GM18498 (cell line): ENCODE measurements at regions not wholly inside any gene's neighbourhood (a gene's known extent, or its start where the extent isn't known, plus 50 kb on each side); places are given as distances from the start of the nearest gene placed in this dataset.
"Not testable (repeated sequence)": the region's sequence is repeated elsewhere in the genome, so short reads cannot be mapped to it uniquely, and the experiment has no call there.

Experiments
- ATAC-seq: cut with Tn5 transposase; IDR thresholded peaks from one replicate; pipeline ENCODE4 v1.9.1; 2021; ENCODE audit warnings: mild to moderate bottlenecking, moderate library complexity; ENCODE audit not compliant: unreplicated experiment

GRCh38 chr4:23038626-23039491 is 346.1 kb downstream of the GBA3 start:
- no peak for ATAC-seq

- no peak for ATAC-seq
Observed at GRCh38 chr4:23036921-23037495, 344.3 kb downstream of the GBA3 start.

- ATAC-seq = no peak
Observed at GRCh38 chr4:23036503-23036902, 343.8 kb downstream of the GBA3 start.

- no peak for ATAC-seq
Observed at GRCh38 chr4:23035521-23036056, 342.9 kb downstream of the GBA3 start.

- no peak for ATAC-seq
Observed at GRCh38 chr4:23034731-23035130, 342.0 kb downstream of the GBA3 start.

- no peak for ATAC-seq
Observed at GRCh38 chr4:23033796-23034195, 341.1 kb downstream of the GBA3 start.

- ATAC-seq = no peak
Observed at GRCh38 chr4:23028875-23029274, 336.1 kb downstream of the GBA3 start.

- no peak for ATAC-seq
Observed at GRCh38 chr4:23023666-23024065, 330.9 kb downstream of the GBA3 start.

GRCh38 chr4:23023121-23023520 is 330.4 kb downstream of the GBA3 start:
- no peak for ATAC-seq

GRCh38 chr4:23022032-23022431 is 329.3 kb downstream of the GBA3 start:
- no peak for ATAC-seq

- ATAC-seq = no peak
Observed at GRCh38 chr4:23021040-23021439, 328.3 kb downstream of the GBA3 start.

- ATAC-seq = not testable (repeated sequence)
Observed at GRCh38 chr4:23020399-23020798, 327.7 kb downstream of the GBA3 start.

- ATAC-seq = no peak
Observed at GRCh38 chr4:23016981-23017380, 324.2 kb downstream of the GBA3 start.

GRCh38 chr4:23015821-23016220 is 323.1 kb downstream of the GBA3 start:
- no peak for ATAC-seq

- no peak for ATAC-seq
Observed at GRCh38 chr4:23009093-23009492, 316.4 kb downstream of the GBA3 start.

- ATAC-seq = no peak
Observed at GRCh38 chr4:23006756-23007155, 314.0 kb downstream of the GBA3 start.

GRCh38 chr4:23005691-23006090 is 313.0 kb downstream of the GBA3 start:
- no peak for ATAC-seq

- no peak for ATAC-seq
Observed at GRCh38 chr4:23001478-23001877, 308.7 kb downstream of the GBA3 start.

GRCh38 chr4:22999419-22999818 is 306.7 kb downstream of the GBA3 start:
- no peak for ATAC-seq

GRCh38 chr4:22997358-22998224 is 304.9 kb downstream of the GBA3 start:
- ATAC-seq = no peak

- ATAC-seq = no peak
Observed at GRCh38 chr4:22991576-22991975, 298.8 kb downstream of the GBA3 start.
